IMR-90 (cell line): ENCODE measurements at regions not wholly inside any gene's neighbourhood (a gene's known extent, or its start where the extent isn't known, plus 50 kb on each side); places are given as distances from the start of the nearest gene placed in this dataset.

Source experiments
- POLR2A ChIP-seq: IDR thresholded peaks from 2 replicates; pipeline ENCODE4 v1.6.1; 2012; ENCODE audit warnings: mild to moderate bottlenecking, low read depth, low read length
- TF ChIP-seq, protein P1 (sequence below): conservative IDR thresholded peaks from 2 replicates; pipeline ENCODE4 v1.5.1; 2012; ENCODE audit warnings: mild to moderate bottlenecking, low read depth, low read length, improper control_type of control experiment

DNA sequence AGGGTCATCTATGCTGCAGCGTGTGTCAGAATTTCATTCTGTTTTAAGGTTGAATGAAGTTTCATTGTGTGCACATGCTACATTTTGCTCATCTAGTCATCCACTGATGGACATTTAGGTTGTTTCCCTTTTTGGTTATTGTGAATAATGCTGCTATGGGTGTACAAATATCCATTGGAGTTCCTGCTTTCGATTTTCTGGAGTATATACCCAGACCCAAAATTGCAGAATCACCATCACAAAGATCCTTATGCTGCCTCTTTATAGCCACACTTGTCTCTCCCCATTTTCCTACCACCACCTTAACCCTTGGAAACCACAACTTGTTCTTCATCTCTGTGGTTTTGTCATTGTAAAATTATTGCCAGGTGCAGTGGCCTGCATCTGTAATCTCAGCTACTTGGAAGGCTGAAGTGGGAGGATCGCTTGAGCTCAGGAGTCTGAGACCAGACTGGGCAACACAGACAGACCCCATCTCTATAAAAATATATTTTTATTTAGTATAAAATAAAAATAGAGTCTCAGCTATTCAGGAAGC is 166.2 kb downstream of the HSD17B3 start:
- TF ChIP-seq, protein P1, sequence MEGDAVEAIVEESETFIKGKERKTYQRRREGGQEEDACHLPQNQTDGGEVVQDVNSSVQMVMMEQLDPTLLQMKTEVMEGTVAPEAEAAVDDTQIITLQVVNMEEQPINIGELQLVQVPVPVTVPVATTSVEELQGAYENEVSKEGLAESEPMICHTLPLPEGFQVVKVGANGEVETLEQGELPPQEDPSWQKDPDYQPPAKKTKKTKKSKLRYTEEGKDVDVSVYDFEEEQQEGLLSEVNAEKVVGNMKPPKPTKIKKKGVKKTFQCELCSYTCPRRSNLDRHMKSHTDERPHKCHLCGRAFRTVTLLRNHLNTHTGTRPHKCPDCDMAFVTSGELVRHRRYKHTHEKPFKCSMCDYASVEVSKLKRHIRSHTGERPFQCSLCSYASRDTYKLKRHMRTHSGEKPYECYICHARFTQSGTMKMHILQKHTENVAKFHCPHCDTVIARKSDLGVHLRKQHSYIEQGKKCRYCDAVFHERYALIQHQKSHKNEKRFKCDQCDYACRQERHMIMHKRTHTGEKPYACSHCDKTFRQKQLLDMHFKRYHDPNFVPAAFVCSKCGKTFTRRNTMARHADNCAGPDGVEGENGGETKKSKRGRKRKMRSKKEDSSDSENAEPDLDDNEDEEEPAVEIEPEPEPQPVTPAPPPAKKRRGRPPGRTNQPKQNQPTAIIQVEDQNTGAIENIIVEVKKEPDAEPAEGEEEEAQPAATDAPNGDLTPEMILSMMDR, result no peak
- no peak for TF ChIP-seq POLR2A
